ENCODE measurements at regions not wholly inside any gene's neighbourhood (a gene's known extent, or its start where the extent isn't known, plus 50 kb on each side); places are given as distances from the start of the nearest gene placed in this dataset.
"Not testable (repeated sequence)": the region's sequence is repeated elsewhere in the genome, so short reads cannot be mapped to it uniquely, and the experiment has no call there.

GRCh38 chr11:116035977-116036376 lies 531.8 kb upstream of the CADM1 start:
- no peaks in the 10 kb centered on the region for H3K36me3 Mint-ChIP-seq
- no peak overlapping the region for H3K4me3 Mint-ChIP-seq
- no peak overlapping the region for H3K27ac Mint-ChIP-seq
- TF ChIP-seq CTCF (conservative IDR thresholded peaks at IDR 0.05), result no peak
- DNase-seq (ENCODE audit: extremely low spot score, unreplicated experiment), result no peak
- no peaks in the 10 kb centered on the region for H3K27me3 Mint-ChIP-seq
- H3K4me1 Mint-ChIP-seq (ENCODE audit: unreplicated experiment), result peaks cover 29% of the 10 kb centered on the region
- H3K9me3 Mint-ChIP-seq, result no peaks in the 10 kb centered on the region

- Mint-ChIP-seq H3K4me3 (no peak overlapping the region), H3K27me3 (no peaks in the 10 kb centered on the region), H3K27ac (no peak overlapping the region), H3K9me3 (no peaks in the 10 kb centered on the region), H3K4me1 (ENCODE audit: unreplicated experiment) (peaks cover 29% of the 10 kb centered on the region), H3K36me3 (no peaks in the 10 kb centered on the region)
- DNase-seq (ENCODE audit: extremely low spot score, unreplicated experiment), result no peak
- no peak for TF ChIP-seq CTCF (conservative IDR thresholded peaks at IDR 0.05)
These were observed 529.8 kb upstream of the CADM1 start for GRCh38 chr11:116033931-116034553.

- no peaks in the 10 kb centered on the region for H3K9me3 Mint-ChIP-seq
- peaks cover 17% of the 10 kb centered on the region for H3K4me1 Mint-ChIP-seq (ENCODE audit: unreplicated experiment)
- no peaks in the 10 kb centered on the region for H3K27me3 Mint-ChIP-seq
- no peak for DNase-seq (ENCODE audit: extremely low spot score, unreplicated experiment)
- no peaks in the 10 kb centered on the region for H3K36me3 Mint-ChIP-seq
- no peak overlapping the region for H3K4me3 Mint-ChIP-seq
- H3K27ac Mint-ChIP-seq, result no peak overlapping the region
- no peak for TF ChIP-seq CTCF (conservative IDR thresholded peaks at IDR 0.05)
These were observed 526.6 kb upstream of the CADM1 start for GRCh38 chr11:116030697-116031331.

- H3K27ac Mint-ChIP-seq; H3K4me1 Mint-ChIP-seq (ENCODE audit: unreplicated experiment); DNase-seq (ENCODE audit: extremely low spot score, unreplicated experiment); H3K4me3 Mint-ChIP-seq; H3K27me3 Mint-ChIP-seq; H3K36me3 Mint-ChIP-seq: not testable (repeated sequence)
- H3K9me3 Mint-ChIP-seq, result peaks cover 11% of the 10 kb centered on the region
These were observed 524.3 kb upstream of the CADM1 start for GRCh38 chr11:116028506-116028905.

- Mint-ChIP-seq H3K27ac (no peak overlapping the region), H3K4me3 (no peak overlapping the region), H3K36me3 (no peaks in the 10 kb centered on the region), H3K27me3 (peaks cover 3% of the 10 kb centered on the region), H3K4me1 (ENCODE audit: unreplicated experiment) (no peaks in the 10 kb centered on the region), H3K9me3 (no peaks in the 10 kb centered on the region)
- no peak for TF ChIP-seq CTCF (conservative IDR thresholded peaks at IDR 0.05)
- DNase-seq (ENCODE audit: extremely low spot score, unreplicated experiment), result no peak
These were observed 495.2 kb upstream of the CADM1 start for GRCh38 chr11:115999437-115999836.

- Mint-ChIP-seq H3K4me3 (no peak overlapping the region), H3K9me3 (no peaks in the 10 kb centered on the region), H3K36me3 (no peaks in the 10 kb centered on the region), H3K4me1 (ENCODE audit: unreplicated experiment) (no peaks in the 10 kb centered on the region), H3K27me3 (peaks cover under 1% of the 10 kb centered on the region), H3K27ac (no peak overlapping the region)
- no peak for DNase-seq (ENCODE audit: extremely low spot score, unreplicated experiment)
- TF ChIP-seq CTCF (conservative IDR thresholded peaks at IDR 0.05), result no peak
These were observed 492.6 kb upstream of the CADM1 start for GRCh38 chr11:115996808-115997188.

All from type B pancreatic cell (in vitro differentiated cells).